ENCODE measurements at regions not wholly inside any gene's neighbourhood (a gene's known extent, or its start where the extent isn't known, plus 50 kb on each side); places are given as distances from the start of the nearest gene placed in this dataset.

- no peak for DNase-seq (ENCODE audit: low read depth, low spot score)
- H3K4me3 ChIP-seq (ENCODE audit: low read length) = no peak overlapping the region
Measured at GRCh38 chr1:82932207-82932606, 1066.7 kb downstream of the TTLL7 start.

- H3K4me3 ChIP-seq (ENCODE audit: low read length) = no peak overlapping the region
- DNase-seq (ENCODE audit: low read depth, low spot score) = no peak
Measured at GRCh38 chr1:82931006-82931405, 1067.9 kb downstream of the TTLL7 start.

GRCh38 chr1:82927753-82928152 is 1071.2 kb downstream of the TTLL7 start:
- no peak for DNase-seq (ENCODE audit: low read depth, low spot score)
- no peak overlapping the region for H3K4me3 ChIP-seq (ENCODE audit: low read length)

- no peak overlapping the region for H3K4me3 ChIP-seq (ENCODE audit: low read length)
- no peak for DNase-seq (ENCODE audit: low read depth, low spot score)
Measured at GRCh38 chr1:82924666-82925065, 1074.3 kb downstream of the TTLL7 start.

- no peak for DNase-seq (ENCODE audit: low read depth, low spot score)
- no peak overlapping the region for H3K4me3 ChIP-seq (ENCODE audit: low read length)
Measured at GRCh38 chr1:82923931-82924330, 1075.0 kb downstream of the TTLL7 start.

GRCh38 chr1:82921759-82922158 is 1077.2 kb downstream of the TTLL7 start:
- no peak for DNase-seq (ENCODE audit: low read depth, low spot score)
- H3K4me3 ChIP-seq (ENCODE audit: low read length) = no peak overlapping the region

GRCh38 chr1:82920418-82921248 is 1078.3 kb downstream of the TTLL7 start:
- DNase-seq (ENCODE audit: low read depth, low spot score) = no peak
- H3K4me3 ChIP-seq (ENCODE audit: low read length) = no peak overlapping the region

GRCh38 chr1:82919837-82920236 is 1079.1 kb downstream of the TTLL7 start:
- H3K4me3 ChIP-seq (ENCODE audit: low read length) = no peak overlapping the region
- DNase-seq (ENCODE audit: low read depth, low spot score) = no peak

GRCh38 chr1:82907313-82907712 is 1091.6 kb downstream of the TTLL7 start:
- no peak overlapping the region for H3K4me3 ChIP-seq (ENCODE audit: low read length)
- no peak for DNase-seq (ENCODE audit: low read depth, low spot score)

GRCh38 chr1:82903626-82904025 is 1095.3 kb downstream of the TTLL7 start:
- H3K4me3 ChIP-seq (ENCODE audit: low read length) = no peak overlapping the region
- DNase-seq (ENCODE audit: low read depth, low spot score) = no peak

- H3K4me3 ChIP-seq (ENCODE audit: low read length) = no peak overlapping the region
- DNase-seq (ENCODE audit: low read depth, low spot score) = no peak
Measured at GRCh38 chr1:82901561-82901960, 1097.4 kb downstream of the TTLL7 start.

- no peak for DNase-seq (ENCODE audit: low read depth, low spot score)
- H3K4me3 ChIP-seq (ENCODE audit: low read length) = no peak overlapping the region
Measured at GRCh38 chr1:82901118-82901517, 1097.8 kb downstream of the TTLL7 start.

GRCh38 chr1:82899017-82899416 is 1098.3 kb downstream of the ADGRL2 start:
- H3K4me3 ChIP-seq (ENCODE audit: low read length) = no peak overlapping the region
- no peak for DNase-seq (ENCODE audit: low read depth, low spot score)

GRCh38 chr1:82897549-82897948 is 1096.8 kb downstream of the ADGRL2 start:
- H3K4me3 ChIP-seq (ENCODE audit: low read length) = no peak overlapping the region
- no peak for DNase-seq (ENCODE audit: low read depth, low spot score)

GRCh38 chr1:82896036-82896435 is 1095.3 kb downstream of the ADGRL2 start:
- H3K4me3 ChIP-seq (ENCODE audit: low read length) = no peak overlapping the region
- DNase-seq (ENCODE audit: low read depth, low spot score) = no peak

GRCh38 chr1:82894635-82895034 is 1093.9 kb downstream of the ADGRL2 start:
- no peak overlapping the region for H3K4me3 ChIP-seq (ENCODE audit: low read length)
- no peak for DNase-seq (ENCODE audit: low read depth, low spot score)

- DNase-seq (ENCODE audit: low read depth, low spot score) = no peak
- no peak overlapping the region for H3K4me3 ChIP-seq (ENCODE audit: low read length)
Measured at GRCh38 chr1:82893712-82894470, 1093.2 kb downstream of the ADGRL2 start.

GRCh38 chr1:82880506-82880905 is 1079.8 kb downstream of the ADGRL2 start:
- no peak overlapping the region for H3K4me3 ChIP-seq (ENCODE audit: low read length)
- no peak for DNase-seq (ENCODE audit: low read depth, low spot score)

- no peak for DNase-seq (ENCODE audit: low read depth, low spot score)
- no peak overlapping the region for H3K4me3 ChIP-seq (ENCODE audit: low read length)
Measured at GRCh38 chr1:82879701-82880305, 1079.1 kb downstream of the ADGRL2 start.

- no peak for DNase-seq (ENCODE audit: low read depth, low spot score)
- no peak overlapping the region for H3K4me3 ChIP-seq (ENCODE audit: low read length)
Measured at GRCh38 chr1:82875170-82875569, 1074.4 kb downstream of the ADGRL2 start.
